Activated T-helper 1 cell treated with anti-CD3 and anti-CD28 coated beads, Interleukin-12 subunit alpha, Interleukin-12 subunit beta, Interleukin-2, Interleukin-4 antibody, amounts not matched to agents 30 ng/mL and 10 ng/mL and 1 ng/mL, durations not matched to agents 14 hours and 24 hours and 36 hours (primary cell): ENCODE measurements at regions not wholly inside any gene's neighbourhood (a gene's known extent, or its start where the extent isn't known, plus 50 kb on each side); places are given as distances from the start of the nearest gene placed in this dataset.
"Not testable (repeated sequence)": the region's sequence is repeated elsewhere in the genome, so short reads cannot be mapped to it uniquely, and the experiment has no call there.

ENCODE experiments used
- DNase-seq: peaks from one replicate; pipeline ENCODE4 v3.0.0; 2021; ENCODE audit warnings: low spot score
- H3K27ac Mint-ChIP-seq: one replicate; pipeline ENCODE4 v1.8.0; 2021; ENCODE audit warnings: mild to moderate bottlenecking, mixed read lengths
- H3K27me3 Mint-ChIP-seq: one replicate; pipeline ENCODE4 v1.8.0; 2022; ENCODE audit warnings: mild to moderate bottlenecking, moderate library complexity, mixed read lengths; ENCODE audit not compliant: insufficient read depth
- H3K36me3 Mint-ChIP-seq: one replicate; pipeline ENCODE4 v1.8.0; 2021; ENCODE audit warnings: low read depth, mixed read lengths
- H3K4me1 Mint-ChIP-seq: one replicate; pipeline ENCODE4 v1.8.0; 2021; ENCODE audit warnings: low read depth, mixed read lengths
- H3K4me3 Mint-ChIP-seq: one replicate; pipeline ENCODE4 v1.8.0; 2021; ENCODE audit warnings: mild to moderate bottlenecking, moderate library complexity, mixed read lengths
- H3K9me3 Mint-ChIP-seq: one replicate; pipeline ENCODE4 v1.8.0; 2021; ENCODE audit warnings: mixed read lengths
- intact Hi-C: fragments of 100-400 bp; cut with micrococcal nuclease; formaldehyde crosslinking; loops from one replicate; pipeline ENCODE4 v1.15.1; 2024

GRCh38 chr12:54799966-54800365 is 54.4 kb upstream of the MUCL1 start:
- H3K36me3 Mint-ChIP-seq, H3K27ac Mint-ChIP-seq, H3K4me3 Mint-ChIP-seq, DNase-seq, H3K9me3 Mint-ChIP-seq, H3K4me1 Mint-ChIP-seq, intact Hi-C loops: not testable (repeated sequence)
- peaks cover 11% of the 10 kb centered on the region for H3K27me3 Mint-ChIP-seq

- H3K9me3 Mint-ChIP-seq: no peaks in the 10 kb centered on the region
Observed at GRCh38 chr12:54798651-54799050, 55.7 kb upstream of the MUCL1 start.

GRCh38 chr12:54796991-54797390 is 57.3 kb upstream of the MUCL1 start:
- intact Hi-C loops: no loop called here
- peaks cover 7% of the 10 kb centered on the region for H3K27me3 Mint-ChIP-seq
- DNase-seq: no peak

More at GRCh38 chr12:54798651-54799050, 55.7 kb upstream of the MUCL1 start:
- Mint-ChIP-seq H3K36me3 (no peaks in the 10 kb centered on the region), H3K4me3 (no peak overlapping the region), H3K4me1 (no peaks in the 10 kb centered on the region), H3K27me3 (peaks cover 7% of the 10 kb centered on the region), H3K27ac (no peak overlapping the region)
- intact Hi-C loops: no loop called here
- DNase-seq: no peak

GRCh38 chr12:54795644-54796043 is 58.7 kb upstream of the MUCL1 start:
- no peak overlapping the region for H3K27ac Mint-ChIP-seq
- intact Hi-C loops: no loop called here
- H3K9me3 Mint-ChIP-seq: no peaks in the 10 kb centered on the region
- H3K36me3 Mint-ChIP-seq: no peaks in the 10 kb centered on the region
- H3K27me3 Mint-ChIP-seq: peaks cover 7% of the 10 kb centered on the region
- no peak for DNase-seq
- no peaks in the 10 kb centered on the region for H3K4me1 Mint-ChIP-seq
- H3K4me3 Mint-ChIP-seq: no peak overlapping the region

More at GRCh38 chr12:54796991-54797390, 57.3 kb upstream of the MUCL1 start:
- H3K9me3 Mint-ChIP-seq: no peaks in the 10 kb centered on the region
- H3K27ac Mint-ChIP-seq: no peak overlapping the region
- H3K36me3 Mint-ChIP-seq: no peaks in the 10 kb centered on the region
- no peak overlapping the region for H3K4me3 Mint-ChIP-seq
- H3K4me1 Mint-ChIP-seq: no peaks in the 10 kb centered on the region

GRCh38 chr12:54786081-54786480 is 68.2 kb upstream of the MUCL1 start:
- H3K27ac Mint-ChIP-seq: no peak overlapping the region
- no peaks in the 10 kb centered on the region for H3K36me3 Mint-ChIP-seq
- H3K27me3 Mint-ChIP-seq: peaks cover 8% of the 10 kb centered on the region
- intact Hi-C loops: no loop called here
- DNase-seq: no peak
- no peaks in the 10 kb centered on the region for H3K4me1 Mint-ChIP-seq
- H3K9me3 Mint-ChIP-seq: peaks cover 36% of the 10 kb centered on the region
- H3K4me3 Mint-ChIP-seq: no peak overlapping the region

GRCh38 chr12:54784115-54784514 is 70.2 kb upstream of the MUCL1 start:
- H3K9me3 Mint-ChIP-seq: peaks cover 39% of the 10 kb centered on the region
- no peak overlapping the region for H3K4me3 Mint-ChIP-seq
- H3K4me1 Mint-ChIP-seq: no peaks in the 10 kb centered on the region
- H3K27me3 Mint-ChIP-seq: peaks cover 10% of the 10 kb centered on the region
- DNase-seq: no peak
- H3K36me3 Mint-ChIP-seq: no peaks in the 10 kb centered on the region
- no peak overlapping the region for H3K27ac Mint-ChIP-seq
- intact Hi-C loops: no loop called here

- H3K4me3 Mint-ChIP-seq, H3K27ac Mint-ChIP-seq, DNase-seq, intact Hi-C loops, H3K36me3 Mint-ChIP-seq, H3K4me1 Mint-ChIP-seq: not testable (repeated sequence)
- Mint-ChIP-seq H3K27me3 (peaks cover 14% of the 10 kb centered on the region), H3K9me3 (peaks cover 14% of the 10 kb centered on the region)
Observed at GRCh38 chr12:54777031-54777430, 77.3 kb upstream of the MUCL1 start.

- Mint-ChIP-seq H3K27me3 (peaks cover 14% of the 10 kb centered on the region), H3K36me3 (peaks cover 1% of the 10 kb centered on the region), H3K27ac (no peak overlapping the region), H3K9me3 (peaks cover 7% of the 10 kb centered on the region), H3K4me1 (peaks cover 8% of the 10 kb centered on the region), H3K4me3 (no peak overlapping the region)
- intact Hi-C loops: no loop called here
- DNase-seq: no peak
Observed at GRCh38 chr12:54773593-54773992, 80.7 kb upstream of the MUCL1 start.

- Mint-ChIP-seq H3K27me3 (no peaks in the 10 kb centered on the region), H3K36me3 (peaks cover 1% of the 10 kb centered on the region), H3K4me1 (peaks cover 20% of the 10 kb centered on the region), H3K4me3 (no peak overlapping the region), H3K9me3 (no peaks in the 10 kb centered on the region), H3K27ac (peak overlapping the region; percentile 6)
- intact Hi-C loops: no loop called here
- DNase-seq: no peak
Observed at GRCh38 chr12:54765652-54766051, 88.7 kb upstream of the MUCL1 start.

- Mint-ChIP-seq H3K4me1 (peaks cover 20% of the 10 kb centered on the region), H3K36me3 (no peaks in the 10 kb centered on the region), H3K27ac (no peak overlapping the region)
Observed at GRCh38 chr12:54762390-54762789, 91.9 kb upstream of the MUCL1 start.

GRCh38 chr12:54759751-54760150 is 94.6 kb upstream of the MUCL1 start:
- intact Hi-C loops: loop anchor here (1.0 kb wide), 1 partner anchor 199 kb away; no protein-coding TSS in a partner anchor
- DNase-seq: no peak
- Mint-ChIP-seq H3K4me3 (no peak overlapping the region), H3K9me3 (peaks cover 13% of the 10 kb centered on the region), H3K27me3 (peaks cover 12% of the 10 kb centered on the region), H3K4me1 (peaks cover 8% of the 10 kb centered on the region), H3K27ac (no peak overlapping the region), H3K36me3 (no peaks in the 10 kb centered on the region)

More at GRCh38 chr12:54762390-54762789, 91.9 kb upstream of the MUCL1 start:
- no peak overlapping the region for H3K4me3 Mint-ChIP-seq
- peaks cover 13% of the 10 kb centered on the region for H3K9me3 Mint-ChIP-seq
- H3K27me3 Mint-ChIP-seq: peaks cover 3% of the 10 kb centered on the region
- no peak for DNase-seq
- intact Hi-C loops: no loop called here

- intact Hi-C loops: no loop called here
- no peak overlapping the region for H3K27ac Mint-ChIP-seq
- H3K4me3 Mint-ChIP-seq: no peak overlapping the region
- H3K4me1 Mint-ChIP-seq: peaks cover 25% of the 10 kb centered on the region
- peaks cover 6% of the 10 kb centered on the region for H3K27me3 Mint-ChIP-seq
- no peaks in the 10 kb centered on the region for H3K9me3 Mint-ChIP-seq
- H3K36me3 Mint-ChIP-seq: no peaks in the 10 kb centered on the region
- no peak for DNase-seq
Observed at GRCh38 chr12:54751493-54751892, 102.8 kb upstream of the MUCL1 start.

- no peaks in the 10 kb centered on the region for H3K36me3 Mint-ChIP-seq
- peak; percentile 31 for DNase-seq
- H3K27ac Mint-ChIP-seq: no peak overlapping the region
- H3K27me3 Mint-ChIP-seq: peaks cover 5% of the 10 kb centered on the region
- H3K4me3 Mint-ChIP-seq: no peak overlapping the region
- peaks cover 21% of the 10 kb centered on the region for H3K4me1 Mint-ChIP-seq
- H3K9me3 Mint-ChIP-seq: no peaks in the 10 kb centered on the region
- intact Hi-C loops: loop anchor here (1.0 to 2.0 kb wide), 8 partner anchors 26 to 393 kb away; partner anchors contain the start of gene MUCL1
Observed at GRCh38 chr12:54749191-54749818, 101.1 kb upstream of the DCD start.

- no peak for DNase-seq
- no peaks in the 10 kb centered on the region for H3K36me3 Mint-ChIP-seq
- intact Hi-C loops: no loop called here
- peaks cover 5% of the 10 kb centered on the region for H3K27me3 Mint-ChIP-seq
- H3K9me3 Mint-ChIP-seq: no peaks in the 10 kb centered on the region
- H3K4me1 Mint-ChIP-seq: peaks cover 46% of the 10 kb centered on the region
- H3K27ac Mint-ChIP-seq: no peak overlapping the region
- H3K4me3 Mint-ChIP-seq: no peak overlapping the region
Observed at GRCh38 chr12:54744590-54744989, 96.4 kb upstream of the DCD start.
